DMS 273 (cell line): ENCODE measurements at regions not wholly inside any gene's neighbourhood (a gene's known extent, or its start where the extent isn't known, plus 50 kb on each side); places are given as distances from the start of the nearest gene placed in this dataset.

Source experiments
- DNase-seq: peaks from one replicate; lab custom pipeline; 2025; ENCODE audit not compliant: unreplicated experiment; lab: John Stamatoyannopoulos, UW

DNA sequence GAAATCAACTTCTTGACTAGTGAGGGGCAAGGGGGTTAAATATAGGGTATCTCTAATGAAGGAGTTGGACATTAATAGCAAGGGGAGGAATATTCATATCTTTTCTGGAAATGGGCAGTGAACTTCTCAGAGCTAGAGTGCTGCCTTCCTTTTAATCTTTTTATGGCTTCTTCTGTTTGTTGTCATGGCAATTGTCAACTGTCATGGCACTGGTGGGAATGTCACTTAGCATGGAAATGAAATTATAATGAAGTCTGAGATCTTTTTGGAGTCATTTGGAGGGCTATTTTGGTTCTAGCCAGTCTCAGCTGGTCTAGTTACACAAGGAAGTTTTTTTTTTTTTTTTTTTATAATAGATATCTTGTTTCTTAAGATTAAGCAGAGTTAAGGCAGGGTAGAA, 250.2 kb downstream of the AASDHPPT start:
- DNase-seq, result no peak

DNA sequence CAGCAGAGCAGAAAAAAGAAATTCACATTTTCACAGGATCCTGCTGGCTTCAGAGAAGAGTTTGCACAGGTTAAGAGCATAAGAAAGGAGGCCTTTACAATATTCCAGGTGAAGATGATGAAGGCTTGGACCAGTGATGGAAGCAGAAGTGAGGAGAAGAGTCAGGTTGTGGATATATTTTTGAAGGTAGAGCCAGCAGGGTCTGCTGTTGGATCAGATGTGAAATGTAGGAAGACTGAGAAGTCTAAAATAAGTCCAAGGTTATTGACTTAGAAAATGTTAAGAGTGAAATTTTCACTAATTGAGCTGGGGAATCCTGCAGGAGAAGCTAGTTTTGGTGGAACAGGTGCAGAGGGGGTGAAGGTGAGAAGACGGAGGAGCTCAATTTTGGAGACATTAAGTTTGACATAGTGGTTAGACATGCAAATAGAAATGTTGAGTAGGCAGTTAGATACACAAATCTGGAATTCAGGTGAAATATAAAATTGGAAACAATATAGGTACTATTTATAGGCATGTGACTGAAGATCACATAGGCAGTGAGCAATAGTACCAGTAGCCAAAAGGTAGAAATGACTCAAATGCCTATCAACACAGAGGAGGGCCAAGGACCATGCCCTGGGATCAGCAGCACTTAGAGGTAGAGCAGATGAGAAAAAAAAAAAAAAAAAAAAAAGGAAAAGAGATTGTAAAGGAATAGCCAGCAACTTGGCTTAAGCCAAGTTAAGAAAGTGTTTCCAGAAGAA, 252.0 kb downstream of the AASDHPPT start:
- DNase-seq, result no peak

DNA sequence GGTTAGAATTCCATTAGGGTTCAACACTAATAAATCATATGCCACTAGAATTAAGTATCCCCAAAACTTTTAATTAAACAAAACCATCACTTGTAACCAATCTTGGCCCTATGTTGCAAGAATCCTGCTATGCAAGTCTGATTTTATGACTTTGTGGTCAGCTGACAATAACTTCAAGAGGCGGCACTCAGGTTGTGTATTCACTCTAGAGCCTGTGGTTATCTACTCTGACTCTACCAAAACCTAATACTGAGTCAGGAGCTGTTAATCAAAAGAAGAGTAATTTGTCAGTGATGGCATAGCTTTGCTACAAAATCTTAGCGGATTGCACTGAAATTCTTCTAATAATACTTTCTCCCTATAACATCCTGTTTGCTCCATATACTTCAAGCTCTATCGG, 253.7 kb downstream of the AASDHPPT start:
- DNase-seq, result no peak

DNA sequence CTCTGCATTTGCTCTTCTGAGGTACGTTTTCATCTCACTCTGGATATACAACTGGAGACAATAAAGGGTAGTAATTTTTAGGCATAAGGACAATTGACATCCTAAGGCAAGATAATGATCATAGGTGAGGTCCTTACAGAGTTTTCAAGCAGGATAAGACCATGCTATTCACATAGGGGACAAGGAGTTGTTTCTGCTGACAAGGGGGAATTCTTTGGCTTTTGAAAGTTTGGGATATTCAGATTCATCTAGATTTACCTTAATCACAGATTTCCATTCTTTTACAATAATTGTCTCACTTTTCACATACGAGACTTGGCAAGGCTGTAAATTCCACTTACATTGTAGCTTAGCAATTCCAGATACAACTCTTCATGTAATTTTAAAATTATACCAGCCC, 256.2 kb downstream of the AASDHPPT start:
- no peak for DNase-seq

DNA sequence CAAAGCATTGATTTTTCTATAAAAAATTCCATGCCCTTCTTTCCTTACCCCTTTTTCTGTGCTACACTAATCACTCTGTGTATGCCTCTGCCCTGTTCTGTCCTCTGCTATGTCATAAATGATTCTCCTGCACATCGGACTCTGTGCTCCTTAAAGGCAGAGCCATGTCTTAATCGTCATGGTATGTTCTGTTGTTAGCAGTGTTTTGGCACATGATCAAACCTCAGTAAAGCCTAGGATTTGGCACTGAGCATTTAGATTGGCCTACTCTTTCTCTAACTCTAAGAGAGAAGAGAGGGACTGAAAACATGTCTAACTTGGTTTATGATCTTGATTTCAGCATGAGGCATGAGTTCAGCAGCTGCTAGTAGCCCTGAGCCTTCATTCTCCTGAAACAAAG, 266.9 kb downstream of the AASDHPPT start:
- no peak for DNase-seq

DNA sequence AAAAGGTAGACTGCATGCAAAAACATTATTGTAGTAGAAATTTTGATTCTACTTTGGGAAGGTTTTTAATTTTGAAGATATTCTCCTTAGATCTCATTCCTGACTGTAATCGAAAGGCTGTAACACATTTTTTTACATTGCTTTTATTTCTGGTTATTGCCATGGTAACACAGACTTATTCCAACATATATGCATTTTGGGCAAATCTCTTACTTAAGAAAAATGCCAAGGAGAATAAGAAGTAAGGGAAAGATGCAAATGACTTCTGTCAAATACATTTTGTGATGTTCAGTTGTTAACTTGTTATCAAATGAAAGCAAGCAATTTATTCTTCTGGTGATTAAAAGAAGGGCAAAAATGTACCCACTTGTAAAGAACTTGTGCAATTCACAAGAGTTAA, 267.5 kb downstream of the AASDHPPT start:
- DNase-seq, result no peak

DNA sequence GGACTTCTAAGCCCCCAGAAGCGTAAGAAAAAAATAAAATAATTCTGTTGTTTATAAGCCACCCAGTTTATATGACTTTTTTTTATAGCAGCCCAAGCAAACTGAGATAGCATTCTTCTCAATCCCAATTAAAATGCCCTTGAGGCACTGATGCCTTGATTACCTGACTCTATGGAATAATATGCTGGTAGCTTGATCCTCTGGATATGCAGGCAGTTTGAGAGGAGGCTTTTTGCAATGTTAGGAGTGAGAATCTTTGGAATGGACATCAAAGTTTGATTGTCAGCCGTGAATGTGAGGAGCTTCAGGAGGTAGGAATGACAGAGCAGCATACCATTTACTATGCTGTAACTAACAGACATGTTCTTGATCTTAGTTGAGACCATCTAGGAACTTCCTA, 275.6 kb downstream of the AASDHPPT start:
- no peak for DNase-seq

DNA sequence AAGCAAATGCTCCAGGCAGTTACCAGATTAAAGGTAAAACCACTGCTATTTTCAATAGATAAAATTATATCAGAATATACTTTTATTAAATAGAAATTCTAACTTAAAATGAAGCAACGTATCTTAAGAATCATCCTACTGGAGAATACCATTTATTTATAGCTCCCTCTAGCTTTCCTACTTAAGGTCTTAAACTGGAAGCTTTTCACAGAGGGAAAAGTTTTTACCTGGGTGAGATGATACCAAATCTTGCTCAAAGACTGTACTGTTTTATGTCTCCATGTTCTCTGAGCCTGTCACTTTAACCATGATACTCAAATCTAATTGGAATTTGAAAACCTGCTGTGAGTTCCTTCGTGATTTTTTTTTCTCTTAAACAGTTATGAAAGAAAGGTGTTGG, 291.8 kb downstream of the AASDHPPT start:
- DNase-seq, result no peak

DNA sequence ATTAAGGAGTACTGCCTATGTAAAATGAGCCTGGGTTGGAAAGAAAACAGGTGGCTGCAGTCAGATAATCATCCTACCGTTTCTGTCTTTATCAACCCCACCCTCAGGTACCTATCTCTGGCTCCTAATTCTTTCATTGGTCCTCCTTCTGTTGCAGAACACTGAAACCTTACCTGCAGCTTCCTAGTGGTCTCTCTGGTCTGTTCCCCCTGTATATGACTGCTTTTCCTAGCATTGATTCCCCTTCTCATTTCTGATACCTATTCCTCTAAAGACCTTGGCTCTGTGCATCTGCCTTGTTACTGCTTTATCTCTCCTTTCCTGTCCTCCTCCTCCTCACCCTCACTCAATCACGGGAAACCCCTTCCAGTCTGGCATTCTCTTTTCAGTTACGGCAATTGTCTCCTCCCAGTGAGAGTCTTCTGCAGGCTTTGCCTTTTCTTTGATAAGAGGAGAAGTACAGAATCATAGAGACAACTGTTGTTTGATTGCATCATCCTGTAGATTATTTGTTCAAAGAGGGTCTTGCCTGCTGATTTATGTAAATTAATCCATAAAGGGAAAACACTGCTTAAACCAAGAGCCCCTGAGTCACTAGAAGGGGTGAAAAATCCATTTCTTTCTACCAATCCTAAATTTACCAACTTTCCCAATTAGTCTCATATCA, 301.2 kb downstream of the AASDHPPT start:
- no peak for DNase-seq

DNA sequence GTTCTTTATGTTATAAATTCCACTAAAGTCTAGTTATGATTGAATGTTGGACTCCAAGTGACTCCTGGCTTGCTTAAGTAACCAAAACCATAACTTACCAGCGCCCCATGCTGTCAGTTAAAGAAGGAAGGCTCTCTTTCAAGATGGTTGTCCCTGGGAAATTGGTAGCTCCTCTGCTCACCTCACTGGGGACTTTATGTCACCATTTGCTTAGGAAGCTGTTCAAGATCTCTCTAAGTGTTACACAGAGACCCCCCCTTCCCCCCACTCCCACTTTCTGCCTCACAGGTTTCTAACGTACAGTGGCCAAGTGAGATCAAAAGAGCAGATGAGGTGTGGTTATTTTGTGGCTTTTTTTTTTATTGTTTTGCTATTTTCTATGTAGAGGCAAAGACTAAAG, 301.8 kb downstream of the AASDHPPT start:
- no peak for DNase-seq

DNA sequence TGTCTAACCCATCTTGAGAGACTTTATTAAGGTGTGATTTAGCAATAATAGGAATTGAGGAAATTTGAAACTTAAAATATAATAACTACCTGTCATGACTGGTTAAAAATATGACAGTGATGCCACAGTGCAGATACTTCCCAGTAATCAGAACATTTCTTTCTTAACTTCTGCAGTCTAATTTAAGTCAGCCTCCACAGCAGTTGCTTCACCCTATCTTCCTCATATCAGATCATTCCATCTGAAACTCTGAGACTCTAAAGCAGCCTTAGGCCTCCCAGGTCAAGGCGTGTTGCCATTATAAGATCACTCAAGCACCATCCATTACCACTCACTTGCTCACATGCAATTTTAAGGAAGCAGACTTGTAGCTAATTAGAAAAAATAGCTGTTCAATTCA, 302.2 kb downstream of the AASDHPPT start:
- DNase-seq, result no peak

DNA sequence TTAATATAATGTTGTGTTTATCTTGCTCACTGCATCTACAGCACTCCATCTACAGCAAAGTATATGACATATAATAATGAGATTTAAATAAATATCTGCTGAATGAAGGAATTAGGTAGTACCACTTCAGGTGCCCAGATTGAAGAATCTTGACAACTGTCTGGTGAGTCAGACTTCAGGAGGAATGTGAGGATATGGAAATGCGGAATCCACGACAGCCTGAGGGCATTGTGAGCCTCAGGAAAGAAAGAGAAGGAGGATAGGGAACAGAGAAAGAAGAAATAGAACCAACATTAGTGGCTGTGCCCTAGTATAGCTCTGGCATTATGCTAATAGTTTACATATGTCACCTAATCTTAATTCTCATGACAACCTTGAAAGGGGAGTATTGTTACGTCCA, 304.4 kb downstream of the AASDHPPT start:
- no peak for DNase-seq

DNA sequence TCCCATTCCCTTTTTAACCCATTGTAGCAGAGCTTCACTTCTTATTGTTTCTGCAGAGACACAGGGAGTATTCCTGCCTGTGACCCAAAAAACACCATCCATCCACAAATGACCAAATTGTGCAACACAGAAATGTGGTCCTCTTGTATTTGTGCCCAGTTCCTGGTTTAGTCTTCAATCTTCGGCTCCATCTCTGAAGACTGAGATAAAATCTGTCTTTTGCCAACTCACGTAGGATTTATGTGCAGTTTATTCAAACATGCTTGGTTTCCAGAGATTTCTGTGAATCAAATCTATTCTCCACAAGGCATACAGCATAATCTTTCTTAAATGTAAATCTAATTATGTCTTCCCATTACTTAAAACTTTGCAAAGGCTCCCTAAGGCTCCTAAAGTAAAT, 307.0 kb downstream of the AASDHPPT start:
- DNase-seq, result no peak

DNA sequence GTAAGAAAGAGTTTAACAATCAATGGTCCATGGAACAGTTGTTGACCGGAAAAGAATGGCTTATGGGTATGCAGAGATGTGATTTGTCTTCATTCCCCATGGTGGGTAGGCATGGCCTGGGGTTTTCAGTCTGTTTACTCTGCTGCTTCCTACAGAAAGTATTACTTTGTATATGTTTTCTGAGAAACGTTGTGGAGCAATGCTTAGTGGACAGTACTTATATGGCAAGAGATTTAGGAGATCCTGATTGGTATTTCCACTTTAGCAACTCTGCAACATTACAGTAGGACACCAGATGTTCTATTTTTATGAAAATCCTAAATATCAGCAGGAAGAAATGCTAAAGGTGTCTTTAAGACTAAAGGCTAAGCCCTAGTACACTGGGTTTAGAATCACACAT, 309.1 kb downstream of the AASDHPPT start:
- DNase-seq, result no peak

DNA sequence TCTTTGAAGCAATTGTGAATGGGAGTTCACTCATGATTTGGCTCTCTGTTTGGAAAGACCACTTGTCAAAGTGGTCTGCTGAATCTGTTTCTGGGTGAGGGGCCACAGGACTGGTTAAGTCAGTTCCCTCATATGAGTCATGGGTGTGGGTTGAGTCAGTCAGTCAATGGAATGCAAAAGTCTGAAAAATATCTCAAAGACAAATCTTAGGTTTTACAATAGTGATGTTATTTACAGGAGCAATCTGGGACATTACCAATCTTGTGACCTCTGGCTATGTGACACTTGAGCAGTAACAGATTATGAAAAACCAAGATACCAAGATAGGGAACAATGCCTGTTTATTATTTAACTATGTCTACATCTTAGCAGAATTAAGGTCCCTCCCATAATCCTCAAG, 311.6 kb downstream of the AASDHPPT start:
- DNase-seq, result no peak

DNA sequence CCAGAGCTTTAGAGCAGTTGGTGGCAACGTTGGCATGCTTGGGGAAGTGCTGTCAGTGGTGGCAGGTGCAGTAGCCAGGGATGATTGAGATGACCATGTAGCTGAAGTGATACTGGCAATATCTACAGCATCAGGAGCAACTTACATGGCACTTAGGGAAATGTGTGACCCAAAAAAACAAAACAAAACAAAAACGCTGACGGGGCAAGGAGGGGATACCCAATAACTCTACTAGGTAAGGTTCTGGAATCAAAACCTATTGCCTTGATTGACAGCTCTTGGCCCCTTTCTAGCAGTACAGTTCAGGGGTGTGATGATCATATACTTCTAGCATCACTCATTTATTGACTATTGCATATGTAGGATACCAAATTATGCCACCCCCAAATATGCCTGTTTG, 312.6 kb downstream of the AASDHPPT start:
- DNase-seq, result no peak

DNA sequence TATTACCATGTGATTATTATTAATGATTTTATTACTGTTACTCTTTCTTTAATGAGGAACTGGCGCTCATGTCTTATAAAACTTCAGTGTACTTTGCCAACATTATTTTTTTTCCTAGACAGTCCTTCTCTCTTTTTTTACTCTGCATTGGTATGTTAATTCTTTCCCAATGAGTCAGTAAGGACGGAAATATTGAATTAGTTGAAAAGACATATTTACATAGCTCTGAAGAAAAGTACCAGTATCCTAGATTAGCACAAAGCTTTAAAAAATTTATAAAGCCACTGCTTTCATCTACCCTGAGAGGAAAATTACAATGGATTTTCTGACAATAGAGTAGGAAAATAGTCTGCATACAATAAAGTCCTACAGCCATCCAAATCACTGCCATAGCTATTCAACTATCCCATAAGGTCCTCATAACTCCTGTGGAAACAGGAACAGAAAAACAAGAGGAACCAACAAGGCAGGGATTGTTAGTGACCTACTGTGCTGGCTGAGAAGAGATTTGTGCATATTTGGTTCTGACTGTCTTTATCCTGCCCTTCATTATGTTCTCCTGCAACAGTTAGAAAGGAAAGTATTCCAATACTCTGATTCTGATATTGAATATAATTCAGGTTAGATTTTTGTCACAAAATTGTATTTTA, 314.4 kb downstream of the AASDHPPT start:
- no peak for DNase-seq

DNA sequence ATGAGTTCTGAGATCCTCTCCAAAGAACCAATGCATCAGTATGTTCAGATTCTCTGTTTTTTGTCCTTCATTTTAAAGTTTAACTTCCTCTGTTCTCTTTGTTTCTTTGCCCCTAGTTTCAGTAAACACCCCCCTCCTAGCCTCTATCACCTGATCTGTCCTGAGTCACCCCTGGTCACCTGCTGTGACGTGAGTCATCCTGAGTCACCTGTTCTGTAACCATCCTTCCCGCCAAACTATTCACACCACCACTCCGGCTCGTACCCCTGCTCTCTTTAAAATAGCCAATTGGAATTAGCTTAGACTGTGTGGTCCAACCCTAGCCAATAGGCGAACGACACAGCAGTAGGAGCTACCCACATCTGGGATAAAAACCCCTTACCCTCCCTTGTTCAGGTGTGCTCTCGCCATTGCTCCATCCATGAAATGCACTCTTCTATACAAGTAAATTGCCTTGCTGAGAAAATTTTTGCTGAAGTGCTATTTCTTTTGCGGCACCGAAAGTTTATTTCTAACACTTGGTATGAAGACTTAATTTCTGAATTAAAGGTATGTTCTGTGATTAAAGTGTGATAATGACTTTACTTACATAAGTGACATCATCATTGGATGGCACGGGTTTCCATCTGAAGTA, 318.4 kb downstream of the AASDHPPT start:
- DNase-seq, result no peak

DNA sequence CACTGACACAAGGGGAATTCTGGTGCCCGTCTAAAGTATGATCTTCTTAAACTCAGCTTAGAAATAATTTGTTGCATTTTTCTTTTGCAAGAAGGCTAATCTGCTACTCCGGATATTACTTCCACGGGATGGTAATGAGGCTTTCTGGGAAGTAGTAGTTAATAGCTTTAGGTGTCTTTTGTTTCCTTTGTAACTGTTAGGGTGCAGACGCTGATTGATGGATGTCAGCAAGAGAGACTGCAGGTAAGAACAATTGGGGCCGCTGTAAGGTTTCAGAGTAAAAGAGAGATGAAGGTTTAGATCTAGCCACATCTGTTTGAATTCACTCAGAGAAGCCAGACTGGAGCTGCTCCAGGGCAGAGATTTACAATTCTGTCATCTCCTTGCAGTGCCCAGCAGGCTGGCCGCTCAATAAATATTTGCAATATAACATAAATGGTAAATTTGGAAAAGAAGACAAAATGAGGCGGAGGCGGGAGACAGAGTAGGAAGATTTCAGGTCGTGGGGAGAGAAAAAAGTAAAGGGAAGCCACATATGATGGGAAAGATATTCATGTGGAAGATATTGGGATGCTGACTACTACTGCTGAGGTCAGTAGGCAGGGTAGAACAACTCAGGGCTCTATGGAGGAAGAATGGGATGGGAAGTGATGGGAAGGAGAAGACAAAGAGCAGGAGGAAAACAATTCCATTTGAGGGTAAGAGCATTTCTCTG, 320.5 kb downstream of the AASDHPPT start:
- no peak for DNase-seq

DNA sequence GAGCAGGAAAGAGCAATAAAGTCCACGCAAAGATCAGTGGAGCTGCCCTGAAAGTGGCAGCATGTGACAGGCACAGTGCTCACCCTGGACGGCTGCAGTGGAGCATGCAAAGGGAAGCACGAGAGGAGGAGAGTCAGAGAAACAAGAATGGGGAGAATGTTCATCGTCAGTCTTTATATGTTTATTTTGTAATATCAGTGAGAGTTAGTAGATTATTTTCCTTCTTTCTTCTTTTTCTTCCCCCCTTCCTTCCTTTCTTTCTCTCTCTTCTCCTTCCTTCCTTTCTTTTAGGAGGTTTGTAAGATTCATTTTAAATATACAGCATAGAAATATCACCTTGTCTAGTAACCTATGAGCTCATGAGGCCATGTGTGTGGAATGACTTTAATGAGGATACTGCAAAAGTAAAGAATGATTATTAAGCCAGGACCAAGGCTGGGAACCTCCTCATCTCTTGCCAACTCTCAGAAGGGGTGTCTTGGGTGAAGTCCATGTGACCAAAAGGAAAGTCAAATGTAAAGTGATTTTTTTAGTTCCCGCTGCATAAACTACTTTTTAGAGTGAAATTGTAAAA, 321.1 kb downstream of the AASDHPPT start:
- DNase-seq, result no peak

DNA sequence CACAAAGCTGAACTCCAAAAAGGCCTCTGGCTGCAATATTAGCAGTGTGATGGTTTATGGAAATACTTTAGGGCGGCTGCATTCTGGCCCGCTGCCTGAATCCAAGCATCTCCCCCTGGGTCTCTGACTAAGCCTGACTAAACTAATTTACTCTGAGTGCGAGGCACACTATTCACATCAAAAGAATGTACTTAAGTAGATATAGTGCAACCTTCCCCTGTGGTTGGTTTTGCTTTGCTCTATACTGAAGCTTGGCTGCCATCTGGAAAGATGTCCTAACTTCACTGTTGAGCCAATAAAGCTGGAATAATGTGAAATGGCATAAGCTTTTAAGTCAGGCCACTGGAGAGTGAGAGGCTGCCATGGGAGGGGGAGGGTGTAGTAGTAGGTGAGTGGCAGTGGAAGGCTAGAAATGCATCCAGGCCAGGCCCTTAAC, 321.6 kb downstream of the AASDHPPT start:
- DNase-seq, result no peak
